Stimulated activated CD4-positive, alpha-beta T cell treated with anti-CD3 and anti-CD28 coated beads, Interleukin-1b, Interleukin-23, amount 100 ng/mL, for 4 hours (primary cell): ENCODE measurements at regions not wholly inside any gene's neighbourhood (a gene's known extent, or its start where the extent isn't known, plus 50 kb on each side); places are given as distances from the start of the nearest gene placed in this dataset.

Source experiments
- DNase-seq, 2 donors: peaks; one replicate each; pipeline ENCODE4 v3.0.0-alpha.2; 2020; ENCODE audit warnings: low read depth in 2 of 2

GRCh38 chr3:118543832-118544231, 490.8 kb downstream of the IGSF11 start:
- no peak for DNase-seq

DNA sequence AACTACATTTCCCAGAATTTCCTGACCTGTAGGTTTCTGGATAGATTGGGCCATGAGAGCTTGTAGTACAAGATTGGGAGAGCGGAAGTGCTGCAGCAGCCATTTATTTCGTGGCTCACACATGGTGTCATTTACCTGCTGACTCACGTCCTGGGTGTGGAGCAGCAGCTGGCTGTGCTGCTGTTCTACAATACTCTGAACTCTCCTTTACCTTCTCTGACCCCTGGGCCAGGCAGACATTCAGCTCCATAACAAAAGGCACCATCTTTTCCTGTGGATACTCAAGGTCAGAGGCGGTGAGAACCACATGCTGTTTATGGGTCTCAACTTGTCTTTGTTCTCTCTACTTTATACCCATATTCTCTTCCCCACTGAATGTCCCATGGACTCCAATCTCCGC, 490.2 kb downstream of the IGSF11 start:
- no peak for DNase-seq

DNA sequence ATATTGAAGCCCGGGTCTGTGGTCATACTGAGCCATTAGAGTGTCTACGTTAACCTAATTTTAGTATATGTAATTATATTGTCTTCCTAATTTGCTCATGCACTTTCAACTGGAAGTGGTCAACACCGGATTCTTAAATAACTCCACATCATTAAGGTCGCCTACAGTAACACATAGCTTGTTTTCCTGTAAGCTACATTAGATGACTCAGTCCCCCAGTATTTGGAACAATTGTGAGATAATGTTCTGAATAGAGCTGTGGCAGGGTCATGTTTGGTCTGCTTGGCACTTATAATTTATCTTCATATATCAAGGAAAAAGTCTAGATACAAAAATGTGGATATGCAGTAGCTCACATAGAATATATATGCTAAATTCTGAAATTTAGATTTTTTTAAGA, 486.2 kb downstream of the IGSF11 start:
- DNase-seq: no peak

- DNase-seq: no peak
Observed at GRCh38 chr3:118550122-118550521, 484.5 kb downstream of the IGSF11 start.

DNA sequence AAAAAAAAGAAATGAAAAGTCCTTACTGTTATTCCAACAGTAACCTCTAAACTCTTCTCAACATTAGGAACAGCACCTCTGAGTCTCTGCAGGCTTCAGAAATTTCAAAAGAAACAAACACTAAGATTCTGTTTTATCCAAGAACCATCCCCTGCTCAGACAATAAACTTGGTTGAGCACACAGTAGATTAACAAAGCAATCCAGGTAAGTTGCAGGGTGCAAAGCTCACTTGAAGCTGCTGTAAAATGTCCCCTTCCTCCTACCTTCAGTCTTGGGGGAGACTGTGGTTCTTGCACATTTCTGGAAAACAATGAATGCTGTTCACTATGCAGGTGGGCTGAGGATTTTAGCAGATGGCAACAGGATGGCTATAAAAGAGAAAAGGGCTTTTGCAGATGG, 484.1 kb downstream of the IGSF11 start:
- DNase-seq: no peak

DNA sequence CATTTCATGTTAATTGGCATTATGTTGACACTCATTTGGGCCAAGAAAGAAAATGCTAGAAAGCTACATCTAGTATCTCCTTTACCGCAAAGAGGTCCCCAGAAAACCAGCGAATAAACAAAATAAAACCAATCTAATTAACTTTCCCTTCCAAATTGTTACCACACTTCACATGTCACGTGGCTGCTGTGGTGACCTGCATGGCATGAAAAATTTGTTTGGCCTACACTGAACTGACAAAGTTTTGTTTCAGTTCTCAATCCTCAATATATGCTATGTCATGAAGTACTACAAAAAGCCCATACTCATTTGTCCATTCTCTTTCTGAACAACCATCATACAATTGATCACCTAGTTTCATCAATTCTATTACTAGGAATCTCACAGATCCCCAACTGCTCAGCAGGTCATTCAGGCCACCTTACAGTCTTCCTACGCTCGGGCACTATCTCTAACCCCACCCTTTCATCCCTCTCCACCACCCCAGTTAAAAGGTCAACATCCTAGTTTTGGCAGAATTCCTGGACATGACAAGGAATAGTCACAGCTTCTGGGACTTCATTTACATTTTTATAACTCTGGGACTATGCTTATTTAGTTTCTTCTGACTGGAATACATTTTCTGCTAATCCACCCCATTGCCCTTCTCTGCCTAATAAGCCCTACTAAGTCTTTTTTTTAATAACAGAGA, 480.4 kb downstream of the IGSF11 start:
- no peak for DNase-seq

- DNase-seq: no peak
Observed at GRCh38 chr3:118556983-118557382, 477.7 kb downstream of the IGSF11 start.

DNA sequence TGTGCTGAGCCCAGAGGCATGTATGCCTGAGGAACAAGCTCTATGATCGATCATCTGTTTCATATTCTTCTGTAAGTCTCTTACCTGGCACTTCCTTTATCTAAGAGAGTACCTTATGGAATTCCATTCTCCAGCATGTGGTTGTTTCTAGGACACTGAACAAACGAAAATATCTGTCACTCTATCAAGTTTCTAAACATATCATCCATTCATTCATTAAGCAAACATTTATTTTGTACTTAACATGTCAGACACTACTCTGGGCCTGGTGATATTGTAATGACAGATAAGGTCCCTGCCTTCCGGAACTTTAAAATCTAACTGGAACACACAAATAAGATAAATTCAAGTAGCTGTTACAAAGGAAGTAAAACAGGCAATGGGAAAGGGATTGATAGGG, 477.1 kb downstream of the IGSF11 start:
- DNase-seq: no peak

GRCh38 chr3:118559286-118559685, 475.4 kb downstream of the IGSF11 start:
- DNase-seq: no peak

- DNase-seq: no peak
Observed at GRCh38 chr3:118564800-118565199, 469.8 kb downstream of the IGSF11 start.

GRCh38 chr3:118573912-118574311, 460.7 kb downstream of the IGSF11 start:
- DNase-seq: no peak

GRCh38 chr3:118577055-118577777, 457.4 kb downstream of the IGSF11 start:
- DNase-seq: no peak

- no peak for DNase-seq
Observed at GRCh38 chr3:118578559-118578958, 456.1 kb downstream of the IGSF11 start.

- DNase-seq: no peak
Observed at GRCh38 chr3:118587037-118587741, 447.5 kb downstream of the IGSF11 start.

GRCh38 chr3:118587847-118588246, 446.8 kb downstream of the IGSF11 start:
- no peak for DNase-seq

DNA sequence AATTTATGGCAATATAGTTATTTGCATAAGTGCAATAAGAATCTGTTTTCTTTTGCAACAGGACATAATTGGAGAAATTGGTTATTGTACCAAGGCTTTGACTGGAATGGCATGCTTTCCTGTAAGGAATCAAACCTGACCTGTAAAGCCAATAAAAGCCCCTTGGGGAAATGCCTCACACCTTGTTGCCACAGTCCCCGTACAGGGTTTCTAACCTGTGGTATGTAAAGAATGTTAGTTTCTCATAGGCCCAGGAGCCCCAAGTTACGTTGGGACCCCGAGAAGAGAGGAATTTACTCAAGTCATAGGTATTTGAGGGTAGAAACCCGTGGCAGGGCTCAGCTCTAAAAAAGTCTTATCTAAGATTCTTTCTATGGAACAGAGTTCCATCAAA, 441.4 kb downstream of the IGSF11 start:
- DNase-seq: no peak

- DNase-seq: no peak
Observed at GRCh38 chr3:118597184-118597583, 437.5 kb downstream of the IGSF11 start.

DNA sequence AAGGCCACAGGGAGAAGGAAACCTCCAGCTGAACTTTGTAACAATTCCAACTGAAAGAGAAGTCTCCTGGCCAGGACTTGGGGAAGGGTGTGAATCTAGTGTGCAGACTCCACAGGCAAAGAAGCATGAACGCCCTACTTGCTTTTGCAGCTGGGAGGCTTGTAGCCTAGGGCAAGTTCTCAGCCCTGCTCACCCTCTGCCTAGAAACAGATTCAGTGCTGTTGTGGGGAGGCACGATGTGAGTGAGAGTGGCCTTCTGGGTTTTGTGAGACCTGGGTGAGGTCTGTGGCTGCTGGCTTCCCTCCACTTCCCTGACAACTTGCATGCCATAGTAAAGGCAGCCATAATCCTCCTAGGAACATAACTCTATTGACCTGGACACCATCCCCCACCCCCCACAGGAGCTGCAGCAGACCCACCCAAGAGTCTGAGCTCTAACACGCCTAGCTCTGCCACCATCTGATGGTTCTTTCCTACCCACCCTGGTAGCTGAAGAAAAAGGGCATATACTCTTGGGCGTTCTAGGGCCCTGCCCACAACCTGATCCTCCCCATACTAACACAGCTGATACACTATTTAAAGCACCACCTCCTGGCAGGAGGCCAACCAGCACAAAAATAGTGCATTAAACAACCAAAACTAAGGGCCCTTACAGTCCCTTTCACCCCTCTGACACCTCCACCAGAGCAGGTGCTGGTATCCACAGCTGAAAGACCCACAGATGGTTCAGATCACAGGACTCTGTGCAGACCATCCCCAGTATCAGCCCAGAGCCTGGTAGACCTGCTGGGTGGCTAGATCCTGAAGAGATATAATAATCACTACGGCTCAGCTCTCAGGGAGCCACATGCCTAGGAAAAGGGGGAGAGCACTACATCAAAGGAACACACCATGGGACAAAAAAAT, 426.5 kb downstream of the IGSF11 start:
- DNase-seq: no peak

GRCh38 chr3:118618247-118619040, 416.2 kb downstream of the IGSF11 start:
- no peak for DNase-seq

- no peak for DNase-seq
Observed at GRCh38 chr3:118626453-118626852, 408.2 kb downstream of the IGSF11 start.

- DNase-seq: no peak
Observed at GRCh38 chr3:118628704-118629341, 405.8 kb downstream of the IGSF11 start.
